ENCODE measurements at regions not wholly inside any gene's neighbourhood (a gene's known extent, or its start where the extent isn't known, plus 50 kb on each side); places are given as distances from the start of the nearest gene placed in this dataset.
"Not testable (repeated sequence)": the region's sequence is repeated elsewhere in the genome, so short reads cannot be mapped to it uniquely, and the experiment has no call there.

DNA sequence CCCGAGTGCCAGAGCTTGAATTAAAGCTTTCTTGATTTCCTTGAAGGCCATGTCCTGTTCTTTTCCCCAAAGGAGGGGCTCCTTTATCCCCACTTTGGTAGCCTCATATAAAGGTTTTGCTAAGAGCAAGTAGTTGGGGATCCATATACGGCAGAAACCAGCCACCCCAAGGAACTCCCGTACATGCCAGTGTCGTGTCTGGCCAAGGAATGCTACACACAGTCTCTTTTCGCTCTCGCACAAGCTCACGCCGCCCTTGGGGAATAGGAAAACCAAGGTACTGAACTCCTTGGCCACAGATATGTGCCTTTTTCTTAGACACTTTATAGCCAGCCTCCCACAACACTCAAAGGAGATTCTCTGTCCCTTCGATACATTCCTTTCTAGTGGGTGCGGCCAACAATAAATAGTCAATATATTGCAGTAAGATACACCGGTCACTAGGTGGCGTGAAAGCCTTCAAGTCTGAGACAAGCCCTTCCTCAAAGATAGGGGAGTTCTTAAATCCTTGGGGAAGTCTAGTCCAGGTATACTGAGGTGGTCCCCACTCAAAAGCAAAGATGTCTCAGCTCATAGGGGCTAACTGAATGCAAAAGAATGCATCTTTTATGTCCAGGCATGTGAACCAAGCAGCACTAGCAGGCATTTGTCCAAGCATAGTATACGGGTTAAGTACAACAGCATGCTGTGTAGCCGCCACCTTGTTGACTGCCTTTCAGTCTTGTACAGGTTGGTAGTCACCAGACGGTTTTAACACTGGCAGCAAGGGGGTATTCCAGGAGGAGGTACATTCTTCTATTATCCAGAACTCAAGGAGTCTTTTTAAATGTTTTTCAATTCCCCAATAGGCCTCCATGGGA, 57.8 kb upstream of the XAGE1B start:
- Histone ChIP-seq H4K20me1 (ENCODE audit: insufficient read depth, low read length) (no peaks in the 10 kb centered on the region), H3K9me3 (ENCODE audit: low read depth, low read length) (no peaks in the 10 kb centered on the region), H3K27ac (ENCODE audit: low read depth, low read length) (no peak overlapping the region), H3K4me1 (ENCODE audit: insufficient read depth, low read length) (no peaks in the 10 kb centered on the region), H3K79me2 (ENCODE audit: insufficient read depth, low read length) (no peaks in the 10 kb centered on the region), H2AFZ (ENCODE audit: low read length) (peak overlapping the region; percentile 53), H3K4me3 (ENCODE audit: insufficient read depth, low read length) (peak overlapping the region; percentile 49), H3K4me2 (ENCODE audit: insufficient read depth, low read length) (peak overlapping the region; percentile 59), H3K27me3 (ENCODE audit: insufficient read depth, low read length) (peaks cover 43% of the 10 kb centered on the region), H3K36me3 (ENCODE audit: insufficient read depth, low read length) (no peaks in the 10 kb centered on the region)
- TF ChIP-seq, protein P1, sequence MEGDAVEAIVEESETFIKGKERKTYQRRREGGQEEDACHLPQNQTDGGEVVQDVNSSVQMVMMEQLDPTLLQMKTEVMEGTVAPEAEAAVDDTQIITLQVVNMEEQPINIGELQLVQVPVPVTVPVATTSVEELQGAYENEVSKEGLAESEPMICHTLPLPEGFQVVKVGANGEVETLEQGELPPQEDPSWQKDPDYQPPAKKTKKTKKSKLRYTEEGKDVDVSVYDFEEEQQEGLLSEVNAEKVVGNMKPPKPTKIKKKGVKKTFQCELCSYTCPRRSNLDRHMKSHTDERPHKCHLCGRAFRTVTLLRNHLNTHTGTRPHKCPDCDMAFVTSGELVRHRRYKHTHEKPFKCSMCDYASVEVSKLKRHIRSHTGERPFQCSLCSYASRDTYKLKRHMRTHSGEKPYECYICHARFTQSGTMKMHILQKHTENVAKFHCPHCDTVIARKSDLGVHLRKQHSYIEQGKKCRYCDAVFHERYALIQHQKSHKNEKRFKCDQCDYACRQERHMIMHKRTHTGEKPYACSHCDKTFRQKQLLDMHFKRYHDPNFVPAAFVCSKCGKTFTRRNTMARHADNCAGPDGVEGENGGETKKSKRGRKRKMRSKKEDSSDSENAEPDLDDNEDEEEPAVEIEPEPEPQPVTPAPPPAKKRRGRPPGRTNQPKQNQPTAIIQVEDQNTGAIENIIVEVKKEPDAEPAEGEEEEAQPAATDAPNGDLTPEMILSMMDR (IDR thresholded peaks at IDR 0.05; ENCODE audit: extremely low read depth, low read depth, low read length) = peak; percentile 74
- peak; percentile 59 for DNase-seq (ENCODE audit: insufficient read length, low spot score, missing footprints)

DNA sequence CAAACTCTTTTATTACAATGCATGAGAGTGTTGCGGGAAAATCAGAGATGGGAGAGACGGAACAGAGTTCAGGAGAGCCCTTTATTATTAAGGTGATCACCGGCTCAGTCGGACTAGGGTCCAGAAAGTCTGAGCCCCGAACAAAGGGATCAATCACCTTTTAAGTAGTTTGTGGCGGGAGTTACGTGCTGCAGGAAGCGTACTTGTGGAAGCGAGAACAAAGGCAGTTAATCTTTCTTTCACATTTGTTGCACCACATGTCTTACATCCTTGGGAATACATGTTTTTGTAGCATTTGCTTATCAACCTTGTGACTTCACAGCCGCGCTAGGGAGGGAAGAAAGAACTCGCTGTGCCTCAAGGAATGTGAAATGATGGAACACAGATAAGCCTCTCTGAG, 51.3 kb upstream of the XAGE1B start:
- H3K27ac ChIP-seq (ENCODE audit: low read depth, low read length); H3K9me3 ChIP-seq (ENCODE audit: low read depth, low read length); DNase-seq (ENCODE audit: insufficient read length, low spot score, missing footprints); H3K36me3 ChIP-seq (ENCODE audit: insufficient read depth, low read length); H3K4me1 ChIP-seq (ENCODE audit: insufficient read depth, low read length); H2AFZ ChIP-seq (ENCODE audit: low read length); H3K4me3 ChIP-seq (ENCODE audit: insufficient read depth, low read length); H4K20me1 ChIP-seq (ENCODE audit: insufficient read depth, low read length); H3K4me2 ChIP-seq (ENCODE audit: insufficient read depth, low read length); H3K79me2 ChIP-seq (ENCODE audit: insufficient read depth, low read length): not testable (repeated sequence)
- H3K27me3 ChIP-seq (ENCODE audit: insufficient read depth, low read length) = peaks cover 23% of the 10 kb centered on the region
